GM18951 (cell line): ENCODE measurements at regions not wholly inside any gene's neighbourhood (a gene's known extent, or its start where the extent isn't known, plus 50 kb on each side); places are given as distances from the start of the nearest gene placed in this dataset.

Experiments used
- POLR2A ChIP-seq: IDR thresholded peaks from 4 replicates; pipeline ENCODE4 v1.6.1; 2011; ENCODE audit warnings: mild to moderate bottlenecking; ENCODE audit not compliant: insufficient read length, insufficient read depth; ENCODE audit errors: extremely low read depth
- in situ Hi-C: fragments of 300-500 bp; cut with MboI; formaldehyde crosslinking; loops from one replicate; pipeline ENCODE4 v1.12.0; 2022; ENCODE audit warnings: low sequenced_read_pairs, mixed read lengths, inconsistent platforms; ENCODE audit not compliant: unreplicated experiment

DNA sequence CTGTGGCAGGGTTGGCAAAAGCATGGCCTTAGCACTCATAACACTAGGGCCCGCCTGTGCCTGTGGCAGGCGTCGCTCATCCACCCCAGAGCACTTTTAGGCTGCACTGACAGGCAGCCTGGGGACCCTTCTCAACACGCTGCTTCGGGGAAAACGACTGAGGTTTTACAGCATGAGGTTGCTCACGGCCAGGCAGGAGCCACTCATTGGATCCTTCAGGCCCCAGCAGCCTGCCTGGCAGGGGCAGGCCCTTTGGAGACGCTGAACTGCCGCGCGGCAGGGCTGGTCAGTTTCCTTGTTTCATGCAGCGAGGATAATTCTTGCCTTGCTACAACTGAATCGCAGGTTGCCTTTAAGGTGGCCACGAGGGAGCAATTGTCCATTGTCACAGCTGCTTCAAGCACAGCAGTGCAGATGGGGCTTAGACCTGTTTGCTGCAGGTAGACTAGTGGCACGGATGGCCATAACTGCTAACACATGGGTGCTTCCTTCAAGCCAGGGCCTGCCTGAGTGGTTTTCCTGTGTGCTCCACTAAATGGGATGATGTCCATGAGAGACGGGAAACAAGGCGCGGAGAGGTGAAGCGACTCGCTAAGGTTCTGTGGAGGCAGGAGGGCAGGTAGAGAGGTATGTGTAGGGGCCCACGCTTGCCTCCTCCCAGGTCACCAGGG lies 49.9 kb upstream of the HS6ST1 start:
- TF ChIP-seq POLR2A, result no peak
- in situ Hi-C loops, result no loop called here

DNA sequence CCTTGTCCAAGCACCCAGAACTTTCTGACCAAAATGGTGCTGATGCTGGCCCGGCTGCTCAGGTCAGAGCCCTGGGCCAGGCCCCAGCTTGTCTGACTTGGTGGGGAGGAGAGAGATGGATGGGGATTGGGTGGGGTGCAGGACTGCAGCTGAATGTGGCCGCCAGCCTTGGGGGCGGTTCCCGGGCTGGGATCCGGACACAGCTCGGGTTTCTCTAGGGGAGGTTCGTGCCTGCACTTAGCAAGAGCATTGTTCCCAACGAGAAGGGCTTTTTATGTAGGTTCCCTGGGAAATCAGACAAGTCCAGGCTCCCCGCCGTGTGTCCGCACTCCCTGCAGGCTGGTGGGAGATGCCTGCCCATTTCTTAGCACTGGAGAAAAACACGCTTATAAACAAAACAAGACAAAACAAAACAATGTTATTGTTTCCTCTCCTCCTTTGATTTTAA lies 50.5 kb upstream of the HS6ST1 start:
- TF ChIP-seq POLR2A, result no peak
- in situ Hi-C loops, result no loop called here

- in situ Hi-C loops, result no loop called here
These were observed 51.2 kb upstream of the HS6ST1 start for GRCh38 chr2:128369602-128370467.

GRCh38 chr2:128370468-128371247 lies 52.0 kb upstream of the HS6ST1 start:
- in situ Hi-C loops, result no loop called here

More at GRCh38 chr2:128369602-128370467, 51.2 kb upstream of the HS6ST1 start:
- TF ChIP-seq POLR2A, result no peak

GRCh38 chr2:128371248-128371630 lies 52.6 kb upstream of the HS6ST1 start:
- in situ Hi-C loops, result no loop called here
- no peak for TF ChIP-seq POLR2A

More at GRCh38 chr2:128370468-128371247, 52.0 kb upstream of the HS6ST1 start:
- no peak for TF ChIP-seq POLR2A

DNA sequence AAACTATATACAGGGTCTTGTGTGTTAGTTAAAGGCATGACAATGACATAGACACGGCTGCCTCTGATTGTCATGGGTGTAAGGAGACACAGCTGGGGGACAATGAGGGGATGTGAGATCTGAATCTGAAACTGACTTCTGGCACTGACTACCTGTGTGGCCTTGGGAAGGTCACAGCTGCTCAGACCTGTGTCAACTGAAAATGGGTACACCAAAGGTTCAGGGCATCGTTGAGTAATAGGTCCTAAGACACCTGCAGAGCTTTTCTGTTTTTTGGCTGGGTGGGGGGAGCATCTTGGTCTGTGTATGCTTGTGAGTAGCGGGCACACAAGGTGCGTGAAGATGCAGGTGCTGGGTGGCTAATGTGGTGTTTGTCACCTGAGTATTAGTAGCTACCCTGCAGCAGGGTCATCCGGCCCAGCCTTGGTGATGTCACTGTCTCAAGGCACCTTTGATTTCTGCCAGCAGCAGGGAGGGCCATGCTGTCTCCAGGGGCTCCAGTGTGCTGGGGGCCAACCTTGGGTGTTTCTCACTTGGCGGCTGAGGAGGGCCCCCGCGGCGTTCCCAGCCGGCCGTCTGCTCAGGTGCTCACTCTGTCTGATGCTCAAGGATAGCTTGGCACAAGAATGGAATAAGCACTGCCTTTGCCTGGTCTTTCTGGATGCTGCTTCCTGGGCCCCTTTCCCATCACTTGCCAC lies 53.1 kb upstream of the HS6ST1 start:
- in situ Hi-C loops, result no loop called here
- no peak for TF ChIP-seq POLR2A

- in situ Hi-C loops, result no loop called here
These were observed 54.1 kb upstream of the HS6ST1 start for GRCh38 chr2:128372621-128373341.

GRCh38 chr2:128373451-128374000 lies 54.9 kb upstream of the HS6ST1 start:
- no peak for TF ChIP-seq POLR2A
- in situ Hi-C loops, result no loop called here

More at GRCh38 chr2:128372621-128373341, 54.1 kb upstream of the HS6ST1 start:
- no peak for TF ChIP-seq POLR2A

DNA sequence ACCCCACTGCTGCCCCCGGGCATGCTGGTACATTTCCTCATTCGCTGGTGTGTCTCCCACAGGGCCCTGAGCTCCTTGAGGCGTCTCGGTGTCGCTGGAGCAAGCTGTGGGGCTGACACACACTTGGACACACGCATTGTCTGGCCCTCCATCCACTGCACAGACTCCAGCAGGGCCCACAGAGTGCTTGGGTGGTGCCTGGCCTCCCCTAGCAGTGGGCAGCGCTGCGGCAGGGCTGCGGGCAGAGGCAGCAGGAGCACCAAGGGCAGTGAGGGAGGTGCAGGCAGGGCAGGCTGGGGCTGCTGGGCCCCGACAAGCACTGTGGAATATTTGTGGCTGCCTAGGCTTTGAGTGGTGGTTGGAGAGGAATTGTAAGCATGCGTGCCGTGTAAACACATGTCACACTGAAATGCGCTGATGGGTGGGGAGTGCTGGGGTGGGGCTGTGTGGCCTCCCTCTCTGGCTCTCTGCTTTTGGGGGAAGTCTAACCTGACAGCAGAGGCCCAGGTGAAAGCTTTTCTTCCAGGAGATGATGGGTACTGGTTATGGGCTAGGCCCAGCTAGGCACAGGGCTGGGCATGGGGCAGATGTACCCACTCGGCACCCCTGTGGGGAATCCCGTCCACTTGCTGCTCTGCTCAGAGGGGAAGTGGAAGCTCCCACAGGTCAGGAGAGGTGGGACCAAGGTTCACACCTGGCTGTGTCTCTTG lies 55.5 kb upstream of the HS6ST1 start:
- in situ Hi-C loops, result no loop called here
- TF ChIP-seq POLR2A, result no peak

- no peak for TF ChIP-seq POLR2A
- in situ Hi-C loops, result no loop called here
These were observed 56.2 kb upstream of the HS6ST1 start for GRCh38 chr2:128374711-128375413.

DNA sequence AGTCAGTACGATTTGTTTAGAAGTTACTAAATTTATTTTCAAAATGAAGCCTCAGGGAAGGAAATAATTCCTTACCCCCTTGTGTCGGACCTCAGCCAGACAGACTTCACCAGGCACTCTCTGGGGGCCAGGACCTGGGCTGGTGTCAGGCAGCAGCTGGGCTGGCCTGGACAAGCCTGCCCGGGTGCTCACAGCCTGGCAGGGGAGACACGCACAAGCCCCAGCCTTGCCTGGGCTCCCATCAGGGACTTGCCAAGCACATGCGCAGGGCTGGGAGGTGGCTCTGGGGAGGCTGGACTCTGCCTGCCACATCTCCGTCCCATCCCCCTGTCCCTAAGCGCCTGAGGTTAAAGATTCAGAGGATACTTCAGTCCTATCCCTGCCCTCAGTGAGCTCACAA lies 56.8 kb upstream of the HS6ST1 start:
- TF ChIP-seq POLR2A, result no peak
- in situ Hi-C loops, result no loop called here
